Brain microvascular endothelial cell (primary cell): ENCODE measurements at regions not wholly inside any gene's neighbourhood (a gene's known extent, or its start where the extent isn't known, plus 50 kb on each side); places are given as distances from the start of the nearest gene placed in this dataset.
"Not testable (repeated sequence)": the region's sequence is repeated elsewhere in the genome, so short reads cannot be mapped to it uniquely, and the experiment has no call there.

ENCODE experiments used
- DNase-seq: peaks from one replicate; pipeline ENCODE4 v3.0.0-alpha.2; 2020
- H3K27ac ChIP-seq: fragments of 250-450 bp; sonication (Bioruptor Pico); 2 replicates; pipeline ENCODE4 v1.5.1; 2020; ENCODE audit warnings: mild to moderate bottlenecking, moderate library complexity
- H3K27me3 ChIP-seq: fragments of 250-450 bp; sonication (Bioruptor Pico); replicated peaks from 2 replicates; pipeline ENCODE4 v1.5.1; 2020; ENCODE audit warnings: mild to moderate bottlenecking
- H3K36me3 ChIP-seq: fragments of 250-450 bp; sonication (Bioruptor Pico); replicated peaks from 2 replicates; pipeline ENCODE4 v1.5.1; 2020; ENCODE audit warnings: mild to moderate bottlenecking
- H3K4me3 ChIP-seq: 2 replicates; pipeline ENCODE4 v1.5.1; 2011; ENCODE audit warnings: low read depth, mild to moderate bottlenecking, control low read depth, low read length, moderate library complexity
- CTCF ChIP-seq: IDR thresholded peaks from 2 replicates; pipeline ENCODE4 v1.5.1; 2011; ENCODE audit warnings: low read depth, mild to moderate bottlenecking, moderate library complexity, low read length, control low read depth, inconsistent platforms; ENCODE audit errors: missing control alignments
- in situ Hi-C: cut with HindIII; loops from 2 replicates; pipeline ENCODE4 v1.10.0; 2017; ENCODE audit warnings: low sequenced_read_pairs, low pct_ligation_motif_present

GRCh38 chr12:90473831-90474230 lies 481.1 kb downstream of the CCER1 start:
- no peak for TF ChIP-seq CTCF
- no peak overlapping the region for H3K4me3 ChIP-seq
- no peaks in the 10 kb centered on the region for H3K27me3 ChIP-seq
- no peak overlapping the region for H3K27ac ChIP-seq
- no peak for DNase-seq
- in situ Hi-C loops, result no loop called here
- H3K36me3 ChIP-seq, result no peaks in the 10 kb centered on the region

GRCh38 chr12:90460681-90461080 lies 494.3 kb downstream of the CCER1 start:
- H3K27ac ChIP-seq, result no peak overlapping the region
- H3K27me3 ChIP-seq, result no peaks in the 10 kb centered on the region
- no peak overlapping the region for H3K4me3 ChIP-seq
- no peak for TF ChIP-seq CTCF
- H3K36me3 ChIP-seq, result no peaks in the 10 kb centered on the region
- in situ Hi-C loops, result no loop called here
- DNase-seq, result no peak

- no peak overlapping the region for H3K4me3 ChIP-seq
- no peak overlapping the region for H3K27ac ChIP-seq
- no peak for DNase-seq
- H3K36me3 ChIP-seq, result no peaks in the 10 kb centered on the region
- no peaks in the 10 kb centered on the region for H3K27me3 ChIP-seq
- in situ Hi-C loops, result no loop called here
- no peak for TF ChIP-seq CTCF
Measured at GRCh38 chr12:90456248-90456647, 498.7 kb downstream of the CCER1 start.

GRCh38 chr12:90455756-90456155 lies 499.2 kb downstream of the CCER1 start:
- Histone ChIP-seq H3K36me3 (no peaks in the 10 kb centered on the region), H3K4me3 (no peak overlapping the region), H3K27ac (no peak overlapping the region), H3K27me3 (no peaks in the 10 kb centered on the region)
- TF ChIP-seq CTCF, result no peak
- in situ Hi-C loops, result no loop called here
- no peak for DNase-seq

GRCh38 chr12:90449611-90450010 lies 505.4 kb downstream of the CCER1 start:
- no peak overlapping the region for H3K27ac ChIP-seq

GRCh38 chr12:90443466-90443865 lies 511.5 kb downstream of the CCER1 start:
- H3K27ac ChIP-seq, in situ Hi-C loops, H3K4me3 ChIP-seq, H3K27me3 ChIP-seq, H3K36me3 ChIP-seq, DNase-seq: not testable (repeated sequence)

More at GRCh38 chr12:90449611-90450010, 505.4 kb downstream of the CCER1 start:
- TF ChIP-seq CTCF, result no peak
- H3K27me3 ChIP-seq, result no peaks in the 10 kb centered on the region
- in situ Hi-C loops, result no loop called here
- H3K4me3 ChIP-seq, result no peak overlapping the region
- H3K36me3 ChIP-seq, result no peaks in the 10 kb centered on the region
- no peak for DNase-seq
